H1 (cell line): ENCODE measurements at regions not wholly inside any gene's neighbourhood (a gene's known extent, or its start where the extent isn't known, plus 50 kb on each side); places are given as distances from the start of the nearest gene placed in this dataset.

Experiments
- CTCF ChIA-PET: fragments of 300-600 bp; sonication (Branson Sonifier 250); formaldehyde crosslinking; loops from one replicate; lab custom pipeline; 2021; ENCODE audit not compliant: partially characterized antibody; lab: Charles Lee
- POLR2A ChIA-PET: fragments of 300-600 bp; sonication (Branson Sonifier 250); formaldehyde crosslinking; loops from one replicate; lab custom pipeline; 2021; ENCODE audit warnings: inconsistent platforms; ENCODE audit not compliant: partially characterized antibody; lab: Charles Lee
- DNase-seq, 2 experiments: peaks; one replicate each; pipeline versions ENCODE4 v3.0.0 to v3.0.0-alpha.2; 2010 to 2022; ENCODE audit warnings: low spot score in 2 of 2, low read depth in 1 of 2, mixed read lengths in 1 of 2
- FAIRE-seq: peaks from 2 replicates; lab custom pipeline; 2011; peaks lifted over from hg19 to GRCh38; lab: Jason Lieb, UNC
- H2AFZ ChIP-seq: 2 replicates; pipeline ENCODE4 v1.8.1; 2012; ENCODE audit warnings: low read length, inconsistent platforms
- H2AK5ac ChIP-seq: 2 replicates; pipeline ENCODE4 v1.6.1; 2013; ENCODE audit warnings: low read depth, low read length
- H2BK120ac ChIP-seq: replicated peaks from 2 replicates; pipeline ENCODE3; 2013; ENCODE audit warnings: low read depth, low read length, inconsistent platforms
- H2BK12ac ChIP-seq: 2 replicates; pipeline ENCODE4 v1.6.1; 2013; ENCODE audit warnings: low read depth, low read length
- H2BK15ac ChIP-seq: 2 replicates; pipeline ENCODE4 v1.6.1; 2013; ENCODE audit warnings: low read length
- H2BK20ac ChIP-seq: 2 replicates; pipeline ENCODE4 v1.6.1; 2013; ENCODE audit warnings: low read length
- H2BK5ac ChIP-seq: 2 replicates; pipeline ENCODE4 v1.6.1; 2013; ENCODE audit warnings: low read depth, low read length
- H3K14ac ChIP-seq: 2 replicates; pipeline ENCODE4 v1.6.1; 2013; ENCODE audit warnings: inconsistent platforms; ENCODE audit not compliant: insufficient read length
- H3K18ac ChIP-seq: 2 replicates; pipeline ENCODE4 v1.6.1; 2013; ENCODE audit warnings: low read length; ENCODE audit errors: extremely low read depth
- H3K23ac ChIP-seq: 2 replicates; pipeline ENCODE4 v1.6.1; 2013; ENCODE audit warnings: inconsistent platforms; ENCODE audit not compliant: insufficient read length
- H3K23me2 ChIP-seq: 2 replicates; pipeline ENCODE4 v1.6.1; 2013; ENCODE audit warnings: low read depth, low read length
- H3K27ac ChIP-seq: 2 replicates; pipeline ENCODE4 v1.6.1; 2011; ENCODE audit warnings: low read depth, low read length, inconsistent platforms
- H3K27me3 ChIP-seq, 4 experiments: replicated peaks in 1 of 4; 1 replicate in 1 of 4; 2 replicates in 3 of 4; pipeline versions ENCODE4 v1.6.1 to v1.8.1; 2011 to 2013; ENCODE audit warnings: low read length in 3 of 4, mild to moderate bottlenecking in 3 of 4, inconsistent platforms in 2 of 4, mixed read lengths in 2 of 4, moderate library complexity in 1 of 4; ENCODE audit not compliant: control insufficient read depth in 3 of 4, insufficient read depth in 3 of 4; ENCODE audit errors: extremely low read depth in 1 of 4
- H3K36me3 ChIP-seq, 4 experiments: 2 replicates each; pipeline versions ENCODE4 v1.6.1 to v1.8.1; 2011 to 2013; ENCODE audit warnings: mild to moderate bottlenecking in 4 of 4, low read length in 3 of 4, moderate library complexity in 2 of 4, control low read depth in 1 of 4, inconsistent platforms in 1 of 4; ENCODE audit not compliant: insufficient read depth in 4 of 4, control insufficient read depth in 2 of 4
- H3K4ac ChIP-seq: replicated peaks from 2 replicates; pipeline ENCODE3; 2013; ENCODE audit warnings: low read length, low read depth, mixed read lengths, inconsistent platforms; ENCODE audit not compliant: insufficient read length
- H3K4me1 ChIP-seq, 4 experiments: replicated peaks in 1 of 4; 1 replicate in 1 of 4; 2 replicates in 3 of 4; pipeline versions ENCODE4 v1.6.1 to v1.8.1; 2011 to 2013; ENCODE audit warnings: low read length in 3 of 4, inconsistent platforms in 2 of 4, mixed read lengths in 1 of 4; ENCODE audit not compliant: insufficient read depth in 4 of 4, control insufficient read depth in 3 of 4
- H3K4me2 ChIP-seq, 2 experiments: 2 replicates each; pipeline versions ENCODE4 v1.6.1 to v1.8.1; 2011 to 2013; ENCODE audit warnings: low read depth in 2 of 2, low read length in 2 of 2, control low read depth in 1 of 2, inconsistent platforms in 1 of 2, mild to moderate bottlenecking in 1 of 2; ENCODE audit not compliant: insufficient read depth in 1 of 2
- H3K4me3 ChIP-seq, 4 experiments: fragments of 200-600, 300-600 bp in 1 of 4; sonication (generic), shearing (Covaris generic), sonication (Bioruptor Twin) in 1 of 4; 2 replicates each; pipeline versions ENCODE4 v1.5.1 to v1.8.1; 2011 to 2016; ENCODE audit warnings: low read length in 4 of 4, low read depth in 3 of 4, control low read depth in 2 of 4, inconsistent platforms in 2 of 4, mild to moderate bottlenecking in 2 of 4, mixed read lengths in 1 of 4, moderate library complexity in 1 of 4; ENCODE audit not compliant: insufficient read depth in 2 of 4; ENCODE audit errors: extremely low read depth in 1 of 4
- H3K56ac ChIP-seq: replicated peaks from 2 replicates; pipeline ENCODE3; 2013; ENCODE audit warnings: low read depth, mild to moderate bottlenecking, mixed read lengths, low read length, inconsistent platforms; ENCODE audit not compliant: insufficient read length
- H3K79me1 ChIP-seq: 2 replicates; pipeline ENCODE4 v1.6.1; 2013; ENCODE audit warnings: low read depth, low read length, control low read depth
- H3K79me2 ChIP-seq, 2 experiments: 2 replicates each; pipeline versions ENCODE4 v1.6.1 to v1.8.1; 2012 to 2013; ENCODE audit warnings: low read length in 2 of 2, mild to moderate bottlenecking in 2 of 2, inconsistent platforms in 1 of 2; ENCODE audit not compliant: insufficient read depth in 2 of 2, control insufficient read depth in 1 of 2
- H3K9ac ChIP-seq, 4 experiments: replicated peaks in 1 of 4; 1 replicate in 1 of 4; 2 replicates in 3 of 4; pipeline versions ENCODE4 v1.6.1 to v1.8.1; 2011 to 2013; ENCODE audit warnings: low read depth in 3 of 4, low read length in 3 of 4, control low read depth in 2 of 4, mild to moderate bottlenecking in 2 of 4, moderate library complexity in 2 of 4, inconsistent platforms in 1 of 4; ENCODE audit errors: extremely low read depth in 1 of 4
- H3K9me3 ChIP-seq, 2 experiments: 2 replicates each; pipeline versions ENCODE4 v1.6.1 to v1.8.1; 2012 to 2013; ENCODE audit warnings: mild to moderate bottlenecking in 2 of 2, moderate library complexity in 2 of 2, control low read depth in 1 of 2, inconsistent platforms in 1 of 2, low read depth in 1 of 2, low read length in 1 of 2, mixed read lengths in 1 of 2; ENCODE audit not compliant: insufficient read depth in 2 of 2
- H4K20me1 ChIP-seq, 2 experiments: replicated peaks in 1 of 2; 2 replicates each; pipeline versions ENCODE3 to v1.8.1; 2011 to 2013; ENCODE audit warnings: inconsistent platforms in 2 of 2, low read length in 2 of 2, mild to moderate bottlenecking in 1 of 2; ENCODE audit not compliant: insufficient read depth in 2 of 2, control insufficient read depth in 1 of 2
- H4K5ac ChIP-seq: 2 replicates; pipeline ENCODE4 v1.6.1; 2013; ENCODE audit warnings: low read length, low read depth, mixed read lengths, inconsistent platforms; ENCODE audit not compliant: insufficient read length
- H4K8ac ChIP-seq: 2 replicates; pipeline ENCODE4 v1.8.0; 2013; ENCODE audit warnings: mild to moderate bottlenecking, moderate library complexity, low read length, inconsistent platforms; ENCODE audit not compliant: insufficient read depth; ENCODE audit errors: extremely low read depth
- H4K91ac ChIP-seq: replicated peaks from 2 replicates; pipeline ENCODE3; 2013; ENCODE audit warnings: low read length, mixed read lengths, inconsistent platforms; ENCODE audit not compliant: insufficient read length
- ASH2L ChIP-seq: fragments of 200-600, 300-600 bp; sonication (generic); IDR thresholded peaks from one replicate; pipeline ENCODE4 v1.7.1; 2017; ENCODE audit warnings: low read length
- BACH1 ChIP-seq: IDR thresholded peaks from 2 replicates; pipeline ENCODE4 v1.6.1; 2012; ENCODE audit warnings: low read length, improper control_type of control experiment
- CBX5 ChIP-seq: fragments of 300-800, 300-1000 bp; sonication (generic); IDR thresholded peaks from 2 replicates; pipeline ENCODE4 v1.7.1; 2016; ENCODE audit warnings: antibody characterized with exemption, low read length, low read depth
- CTCF ChIP-seq, 3 experiments: IDR thresholded peaks; 1 replicate in 2 of 3; 2 replicates in 1 of 3; pipeline versions ENCODE4 v1.5.1 to v1.6.1; 2011; ENCODE audit warnings: low read length in 3 of 3, mild to moderate bottlenecking in 3 of 3, inconsistent platforms in 2 of 3, low read depth in 1 of 3, moderate library complexity in 1 of 3; ENCODE audit not compliant: insufficient read depth in 1 of 3; ENCODE audit errors: control extremely low read depth in 1 of 3
- PHF8 ChIP-seq: fragments of 200-600 bp; sonication (generic); conservative IDR thresholded peaks from 2 replicates; pipeline ENCODE4 v1.7.1; 2012; ENCODE audit warnings: low read depth, mild to moderate bottlenecking, inconsistent platforms, low read length, moderate library complexity
- SIRT6 ChIP-seq: IDR thresholded peaks from one replicate; pipeline ENCODE4 v1.7.1; 2012; ENCODE audit warnings: low read length, inconsistent platforms
- TAF7 ChIP-seq: optimal IDR thresholded peaks from 2 replicates; pipeline ENCODE3; 2011; ENCODE audit warnings: low read depth, mild to moderate bottlenecking, inconsistent platforms, low read length, moderate library complexity, borderline replicate concordance
- WGBS, 2 experiments: shearing (Covaris generic) in 1 of 2; methylation state at CpG; one replicate each; pipeline versions ENCODE4 v1.1.6 to v1.1.7; 2013 to 2015; ENCODE audit warnings: low lambda C conversion rate in 2 of 2, mixed read lengths in 2 of 2, inconsistent platforms in 1 of 2, low coverage in 1 of 2, missing lambda C conversion rate in 1 of 2; ENCODE audit not compliant: insufficient replicate concordance in 2 of 2, insufficient coverage in 1 of 2, insufficient read length in 1 of 2; ENCODE audit errors: extremely low coverage in 1 of 2, missing lambda C conversion rate in 1 of 2; 5-methylcytosine and 5-hydroxymethylcytosine counted together

- no peak for DNase-seq
- Histone ChIP-seq H2AFZ (no peak overlapping the region), H3K4me3 (no peak overlapping the region), H2BK12ac (no peak overlapping the region), H2BK20ac (no peak overlapping the region), H3K23me2 (no peaks in the 10 kb centered on the region), H3K9ac (no peak overlapping the region), H3K18ac (no peak overlapping the region), H4K5ac (no peak overlapping the region), H2BK15ac (no peak overlapping the region), H3K79me2 (no peaks in the 10 kb centered on the region), H4K20me1 (no peaks in the 10 kb centered on the region), H3K4me2 (no peak overlapping the region), H3K27ac (no peak overlapping the region), H2BK120ac (no peak overlapping the region), H3K23ac (no peak overlapping the region), H3K4ac (no peak overlapping the region), H2BK5ac (no peak overlapping the region), H4K8ac (no peak overlapping the region), H4K91ac (no peak overlapping the region), H3K79me1 (no peaks in the 10 kb centered on the region), H2AK5ac (no peak overlapping the region), H3K36me3 (no peaks in the 10 kb centered on the region), H3K4me1 (no peaks in the 10 kb centered on the region), H3K27me3 (no peaks in the 10 kb centered on the region), H3K56ac (no peak overlapping the region), H3K14ac (no peak overlapping the region), H3K9me3 (no peaks in the 10 kb centered on the region)
- CTCF ChIA-PET = interaction anchor here (0.9 kb wide), 1 partner anchor 41 kb away, joined by 3 read pairs; no protein-coding TSS in a partner anchor
- POLR2A ChIA-PET = no interaction called here
- WGBS, 2 experiments = 94% methylated on average over 3 of the region's 3 CpGs; no CpG with 5 or more reads in 1 of the 2 experiments
- FAIRE-seq = no peak
- no peak for TF ChIP-seq CTCF (IDR thresholded peaks at IDR 0.05; ENCODE audit: control extremely low read depth in 1 of 3, insufficient read depth in 1 of 3, low read depth in 1 of 3, low read length in 3 of 3)
- no peak for TF ChIP-seq ASH2L
- TF ChIP-seq BACH1 = no peak
- no peak for TF ChIP-seq TAF7
- TF ChIP-seq PHF8 = no peak
- TF ChIP-seq CBX5 = no peak
- no peak for TF ChIP-seq SIRT6
These were observed 57.9 kb upstream of the CES5A start for GRCh38 chr16:55933038-55933437.
